Right cardiac atrium (tissue), 5 donors: ENCODE measurements at regions not wholly inside any gene's neighbourhood (a gene's known extent, or its start where the extent isn't known, plus 50 kb on each side); places are given as distances from the start of the nearest gene placed in this dataset.

Experiments
- ATAC-seq, 2 donors: fragments of 200-7000 bp; cut with Tn5 transposase; one replicate each; pipeline versions ENCODE4 v1.8.0 to v1.9.1; 2020; ENCODE audit warnings: moderate library complexity in 2 of 2, mild to moderate bottlenecking in 1 of 2
- DNase-seq, 3 donors: peaks; one replicate each; pipeline ENCODE4 v3.0.0-alpha.2; 2020
- H3K27ac ChIP-seq: one replicate; pipeline ENCODE4 v1.5.1; 2013; ENCODE audit warnings: mild to moderate bottlenecking, low read length, control low read depth, moderate library complexity
- H3K27me3 ChIP-seq: one replicate; pipeline ENCODE4 v1.6.1; 2013; ENCODE audit not compliant: control insufficient read depth, insufficient read depth
- H3K4me1 ChIP-seq: one replicate; pipeline ENCODE4 v1.6.1; 2013; ENCODE audit warnings: low read length; ENCODE audit not compliant: control insufficient read depth, insufficient read depth
- H3K4me3 ChIP-seq: one replicate; pipeline ENCODE4 v1.5.1; 2013; ENCODE audit warnings: low read length, control low read depth
- H3K9me3 ChIP-seq: one replicate; pipeline ENCODE4 v1.6.1; 2013; ENCODE audit warnings: low read length; ENCODE audit not compliant: control insufficient read depth
- WGBS: extraction: QIAGEN DNeasy Blood & Tissue Kit; methylation state at CpG from one replicate; pipeline ENCODE4 v1.1.7; 2013; 5-methylcytosine and 5-hydroxymethylcytosine counted together
- intact Hi-C, 4 donors: fragments of 100-400 bp; cut with DNase I; formaldehyde crosslinking; loops; one replicate each; pipeline versions ENCODE4 v1.11.0 to v1.14.0; 2022 to 2023
- donor health status: healthy with polysubstance abuse.
- donor health status: DM: no; HTN: yes; CAD: no.
- donor health status: DM: no; HTN: no; CAD: no.
- donor health status: DM: no; HTN: yes; CAD: no; lungs with severe emphysema.
- donor health status: DM: yes; HTN: yes; CAD: no.

DNA sequence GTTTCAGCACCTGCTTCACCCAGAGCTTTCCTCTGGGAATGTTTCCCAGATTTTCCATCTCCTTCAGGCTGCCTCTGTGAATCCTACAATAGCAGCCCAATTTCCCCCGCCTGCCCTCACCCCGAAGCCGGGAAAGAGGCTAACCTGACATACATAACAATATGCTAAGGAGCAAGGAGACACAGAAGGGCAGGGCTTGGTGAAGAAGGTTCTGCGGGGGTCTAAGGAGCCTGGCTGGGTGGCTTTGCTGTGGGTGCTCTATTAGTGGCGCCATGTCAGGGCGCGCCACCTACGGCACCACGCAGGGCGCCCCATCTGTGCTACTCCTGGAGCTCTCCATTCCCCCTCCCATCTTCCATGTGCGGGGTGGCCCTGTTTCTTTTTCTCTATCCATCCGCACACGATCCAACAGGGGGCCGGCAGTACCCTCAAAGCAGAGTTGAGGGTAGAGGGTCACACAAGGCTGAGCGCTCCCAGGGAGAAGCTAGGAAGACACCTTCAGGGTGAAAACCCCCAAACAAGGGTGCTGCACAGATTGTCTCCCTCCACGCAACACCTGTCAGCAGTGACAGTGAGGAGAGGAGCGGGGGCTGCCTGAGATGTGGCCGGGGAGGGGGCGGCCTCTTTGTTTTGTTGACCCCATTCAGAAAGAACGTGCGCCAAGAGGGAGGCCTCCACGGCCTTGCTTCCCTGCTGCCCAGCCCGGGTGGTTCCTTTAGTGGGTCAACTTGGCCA is 101.4 kb downstream of the PDCL3 start:
- ATAC-seq (no peak), DNase-seq (no peak)
- intact Hi-C loops: no loop called here
- Histone ChIP-seq H3K4me3 (no peak overlapping the region), H3K27me3 (no peaks in the 10 kb centered on the region), H3K27ac (no peak overlapping the region), H3K4me1 (no peaks in the 10 kb centered on the region), H3K9me3 (no peaks in the 10 kb centered on the region)
- WGBS: 93% methylated on average over 23 of the region's 23 CpGs

DNA sequence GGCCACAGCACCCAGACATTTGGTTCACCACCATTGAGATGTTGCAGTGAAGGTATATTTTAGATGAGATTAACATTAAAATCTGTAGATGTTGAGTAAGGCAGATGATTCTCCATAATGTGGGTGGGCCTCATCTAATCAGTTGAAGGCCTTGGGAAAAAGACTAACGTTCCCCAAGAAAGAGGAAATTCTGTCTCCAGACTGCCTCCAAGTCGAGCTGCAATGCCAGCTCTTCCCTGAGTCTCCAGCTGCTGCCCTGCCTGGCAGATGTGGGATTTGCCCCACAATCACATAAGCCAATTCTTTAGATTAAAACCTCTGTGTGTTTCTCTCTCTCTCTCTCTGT is 101.9 kb downstream of the PDCL3 start:
- intact Hi-C loops: no loop called here
- WGBS: 45% methylated on average over 2 of the region's 2 CpGs
- ATAC-seq (no peak), DNase-seq (no peak)
- Histone ChIP-seq H3K4me3 (no peak overlapping the region), H3K27ac (no peak overlapping the region), H3K4me1 (no peaks in the 10 kb centered on the region), H3K9me3 (no peaks in the 10 kb centered on the region), H3K27me3 (no peaks in the 10 kb centered on the region)

DNA sequence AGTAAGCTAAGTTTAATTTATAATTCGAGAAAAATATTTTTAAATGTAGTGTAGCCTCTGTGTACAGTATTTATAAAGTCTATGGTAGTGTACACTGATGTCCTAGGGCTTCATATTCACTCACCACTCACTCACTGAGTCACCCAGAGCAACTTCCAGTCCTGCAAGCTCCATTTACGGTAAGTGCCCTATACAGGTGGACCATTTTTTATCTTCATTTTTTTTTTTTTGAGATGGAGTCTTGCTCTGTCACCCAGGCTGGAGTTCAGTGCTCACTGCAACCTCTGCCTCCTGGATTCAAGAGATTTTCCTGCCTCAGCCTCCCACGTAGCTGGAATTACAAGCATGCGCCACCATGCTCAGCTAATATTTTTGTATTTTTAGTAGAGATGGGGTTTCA is 104.2 kb downstream of the PDCL3 start:
- no peaks in the 10 kb centered on the region for H3K4me1 ChIP-seq
- no peak for ATAC-seq
- H3K27me3 ChIP-seq: no peaks in the 10 kb centered on the region
- WGBS: 66% methylated on average over 4 of the region's 4 CpGs
- intact Hi-C loops: no loop called here
- H3K9me3 ChIP-seq: no peaks in the 10 kb centered on the region
- no peak for DNase-seq
- H3K27ac ChIP-seq: no peak overlapping the region
- H3K4me3 ChIP-seq: no peak overlapping the region

DNA sequence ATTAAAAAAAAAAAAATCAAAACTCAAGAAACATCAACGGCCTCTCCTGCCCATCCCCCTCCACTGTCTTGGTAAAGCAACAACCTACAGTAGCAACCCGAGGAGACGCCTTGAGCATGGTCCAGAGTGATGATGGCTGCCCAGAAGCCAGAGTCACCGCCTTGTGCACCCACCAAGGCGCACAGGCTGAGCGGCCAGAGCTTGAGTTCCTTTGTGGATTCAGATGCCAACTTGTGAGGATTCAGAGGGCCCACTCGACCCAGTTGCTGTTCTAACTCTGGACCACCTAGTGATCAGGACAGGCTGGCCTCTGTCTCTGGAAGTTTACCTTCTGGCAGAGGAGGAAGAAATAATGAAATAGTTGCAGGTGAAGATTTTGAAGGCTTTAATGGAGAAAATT is 105.0 kb downstream of the PDCL3 start:
- ATAC-seq: no peak
- H3K4me3 ChIP-seq: no peak overlapping the region
- intact Hi-C loops: no loop called here

DNA sequence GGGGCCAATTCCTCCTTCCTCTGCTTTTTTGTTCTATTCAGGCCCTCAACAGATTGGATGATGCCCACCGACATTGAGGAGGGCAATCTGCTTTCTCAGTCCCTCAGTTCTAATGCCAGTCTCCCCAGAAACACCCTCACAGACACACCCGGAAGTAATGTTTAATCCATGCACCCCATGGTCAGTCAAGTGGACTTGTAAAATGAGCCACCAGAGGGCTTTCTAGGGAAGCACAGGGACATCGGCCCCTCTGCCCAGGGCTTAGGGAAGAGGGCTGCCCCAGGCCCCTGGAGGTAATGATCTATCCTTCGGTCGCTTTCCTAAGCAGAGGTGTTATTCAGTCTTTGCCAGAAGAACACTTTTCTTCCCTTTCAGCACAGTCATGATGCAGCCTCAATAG is 107.4 kb downstream of the PDCL3 start:
- no peaks in the 10 kb centered on the region for H3K9me3 ChIP-seq
- no peak for ATAC-seq
- no peak overlapping the region for H3K4me3 ChIP-seq
- peaks cover 3% of the 10 kb centered on the region for H3K4me1 ChIP-seq
- no peak for DNase-seq
- no peak overlapping the region for H3K27ac ChIP-seq
- no peaks in the 10 kb centered on the region for H3K27me3 ChIP-seq
- intact Hi-C loops: no loop called here
- 91% methylated on average over 5 of the region's 5 CpGs for WGBS

More for the DNA sequence above, 105.0 kb downstream of the PDCL3 start:
- Histone ChIP-seq H3K27me3 (no peaks in the 10 kb centered on the region), H3K9me3 (no peaks in the 10 kb centered on the region), H3K4me1 (no peaks in the 10 kb centered on the region), H3K27ac (no peak overlapping the region)
- WGBS: 92% methylated on average over 7 of the region's 7 CpGs
- no peak for DNase-seq

DNA sequence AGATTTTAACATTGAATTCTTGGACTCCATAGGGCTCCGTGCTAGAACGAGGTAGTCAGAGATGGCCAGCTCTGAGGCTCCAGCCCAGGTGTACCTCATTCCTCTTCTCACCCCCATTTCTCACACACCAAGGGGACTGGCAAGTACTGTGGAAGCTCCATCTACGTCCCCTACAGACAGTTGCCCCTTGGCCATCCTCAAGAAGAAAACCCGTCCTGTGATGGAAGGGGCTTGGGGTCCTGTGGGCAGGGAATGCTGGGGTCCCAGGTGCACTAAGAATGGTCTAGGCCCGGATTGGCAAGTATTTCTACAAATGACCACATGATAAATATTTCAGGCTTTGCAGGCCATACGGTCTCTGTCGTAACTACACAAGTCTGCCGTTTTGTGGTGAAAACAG is 110.3 kb downstream of the PDCL3 start:
- H3K27ac ChIP-seq: no peak overlapping the region
- no peak for DNase-seq

DNA sequence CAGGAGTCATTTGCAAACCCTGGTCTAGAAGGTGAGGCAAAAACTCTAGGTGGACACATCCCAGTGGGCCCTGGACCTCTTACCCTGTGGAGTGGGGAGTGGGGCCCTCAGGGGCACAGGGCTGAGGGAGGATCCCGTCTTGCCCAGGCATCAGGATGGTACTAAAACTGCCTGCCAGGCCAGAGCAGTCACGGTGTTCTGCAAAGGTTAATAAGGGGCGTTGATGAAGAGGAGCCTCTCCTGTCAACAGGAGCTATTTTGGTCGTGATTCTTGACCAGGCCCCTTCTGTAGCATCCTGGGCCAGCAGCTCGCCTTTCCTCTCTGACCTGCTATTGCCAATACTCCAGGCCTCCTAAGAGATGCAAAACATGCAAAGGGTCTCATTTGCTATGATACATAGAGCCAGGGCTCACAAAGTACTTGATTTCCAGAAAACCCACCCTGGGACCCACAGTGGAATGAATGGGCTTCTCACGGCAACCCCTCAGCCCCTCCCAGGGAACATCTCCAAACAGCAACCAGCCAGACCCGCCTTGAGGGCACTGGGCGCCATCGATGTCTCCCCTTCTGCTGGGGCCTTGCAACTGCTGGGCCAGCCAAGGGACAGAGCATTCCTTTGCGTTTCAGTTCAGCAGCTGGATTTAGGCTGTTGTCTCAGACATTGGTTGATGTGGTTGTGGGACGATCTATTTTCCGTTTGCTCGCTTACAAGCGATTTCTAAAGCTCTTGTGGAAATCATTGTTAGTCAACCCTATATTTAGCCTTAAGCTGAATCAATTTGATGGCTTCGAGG is 111.1 kb downstream of the PDCL3 start:
- no peak overlapping the region for H3K4me3 ChIP-seq
- no peaks in the 10 kb centered on the region for H3K27me3 ChIP-seq
- peak in 1 of 3 donors; percentile 50 for DNase-seq
- no peaks in the 10 kb centered on the region for H3K9me3 ChIP-seq
- peak overlapping the region; percentile 54 for H3K27ac ChIP-seq
- H3K4me1 ChIP-seq: peaks cover 3% of the 10 kb centered on the region
- intact Hi-C loops: no loop called here
- WGBS: 48% methylated on average over 15 of the region's 15 CpGs
- ATAC-seq: peak; percentile 65 to 70

More for the DNA sequence above, 110.3 kb downstream of the PDCL3 start:
- H3K4me1 ChIP-seq: peaks cover 3% of the 10 kb centered on the region
- intact Hi-C loops: no loop called here
- no peak overlapping the region for H3K4me3 ChIP-seq
- no peaks in the 10 kb centered on the region for H3K9me3 ChIP-seq
- no peaks in the 10 kb centered on the region for H3K27me3 ChIP-seq
- no peak for ATAC-seq
- 91% methylated on average over 8 of the region's 8 CpGs for WGBS

DNA sequence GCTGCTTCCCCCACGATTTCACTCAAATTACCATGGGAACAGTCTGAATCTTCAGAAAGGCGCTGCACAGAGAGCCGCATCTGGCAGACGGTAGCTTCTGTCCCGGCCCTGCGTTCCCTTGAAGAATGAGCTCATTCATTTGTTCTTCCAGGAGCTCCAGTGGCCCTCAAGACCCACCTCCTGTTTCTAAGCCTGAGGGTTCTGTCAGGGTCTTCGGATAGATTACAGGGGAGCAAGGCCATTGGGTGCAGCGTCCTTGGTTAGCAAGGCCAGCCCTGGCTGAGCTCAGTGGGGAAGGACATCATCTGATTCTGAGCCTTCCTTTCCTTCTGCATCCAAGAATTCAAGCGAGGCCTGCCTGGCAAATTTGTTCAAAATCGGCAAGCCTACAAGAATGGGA is 111.9 kb downstream of the PDCL3 start:
- intact Hi-C loops: no loop called here
- 62% methylated on average over 10 of the region's 10 CpGs for WGBS

DNA sequence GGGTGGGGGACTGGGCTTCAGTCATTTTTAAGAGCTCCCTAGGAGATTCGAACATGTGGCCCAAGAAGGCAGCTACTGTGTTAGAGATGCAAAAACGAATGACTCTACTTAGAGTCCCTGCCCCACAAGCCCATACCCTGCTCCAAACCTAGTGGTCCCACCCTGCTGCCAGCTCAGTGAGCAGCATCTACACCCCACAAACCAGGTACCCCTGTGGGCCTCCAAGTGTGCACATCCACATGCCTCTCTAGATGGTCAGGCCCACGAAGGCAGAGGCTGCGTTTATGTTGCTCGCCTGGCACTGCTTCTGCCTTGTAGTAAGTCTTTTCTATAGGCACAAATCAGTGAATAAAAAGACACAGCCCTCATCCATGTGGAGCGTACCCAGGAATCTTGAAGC is 112.6 kb downstream of the PDCL3 start:
- no peak for ATAC-seq
- Histone ChIP-seq H3K4me1 (peaks cover 3% of the 10 kb centered on the region), H3K4me3 (no peak overlapping the region), H3K27me3 (no peaks in the 10 kb centered on the region), H3K27ac (no peak overlapping the region), H3K9me3 (no peaks in the 10 kb centered on the region)
- DNase-seq: no peak
- 78% methylated on average over 6 of the region's 6 CpGs for WGBS
- intact Hi-C loops: no loop called here

More for the DNA sequence above, 111.9 kb downstream of the PDCL3 start:
- DNase-seq (no peak), ATAC-seq (no peak)
- H3K27me3 ChIP-seq: no peaks in the 10 kb centered on the region
- H3K27ac ChIP-seq: no peak overlapping the region
- no peak overlapping the region for H3K4me3 ChIP-seq
- H3K9me3 ChIP-seq: no peaks in the 10 kb centered on the region
- H3K4me1 ChIP-seq: peaks cover 3% of the 10 kb centered on the region

DNA sequence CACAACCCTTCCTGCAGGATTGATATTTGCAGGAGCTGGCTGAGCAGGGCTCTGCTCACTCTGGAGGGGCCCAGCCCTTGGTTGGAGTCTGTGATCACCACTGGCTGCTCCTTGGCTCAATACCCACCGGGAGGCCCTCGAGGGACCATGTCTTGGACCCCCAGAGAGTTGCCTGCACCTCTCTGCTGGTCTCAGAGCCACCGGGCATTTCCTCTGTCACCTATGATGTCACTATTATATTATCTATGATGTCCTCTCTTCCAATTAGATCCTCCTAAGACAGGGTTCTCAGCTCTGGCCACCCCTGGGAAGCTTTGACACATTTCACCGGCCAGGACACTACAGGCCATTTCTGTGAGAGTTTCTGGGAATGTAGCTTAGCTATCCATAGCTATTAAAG is 113.1 kb downstream of the PDCL3 start:
- 91% methylated on average over 4 of the region's 4 CpGs for WGBS
- DNase-seq: no peak
- intact Hi-C loops: no loop called here
- no peaks in the 10 kb centered on the region for H3K27me3 ChIP-seq
- no peak for ATAC-seq
- H3K4me1 ChIP-seq: peaks cover 3% of the 10 kb centered on the region
- H3K4me3 ChIP-seq: no peak overlapping the region
- H3K9me3 ChIP-seq: no peaks in the 10 kb centered on the region
- no peak overlapping the region for H3K27ac ChIP-seq

DNA sequence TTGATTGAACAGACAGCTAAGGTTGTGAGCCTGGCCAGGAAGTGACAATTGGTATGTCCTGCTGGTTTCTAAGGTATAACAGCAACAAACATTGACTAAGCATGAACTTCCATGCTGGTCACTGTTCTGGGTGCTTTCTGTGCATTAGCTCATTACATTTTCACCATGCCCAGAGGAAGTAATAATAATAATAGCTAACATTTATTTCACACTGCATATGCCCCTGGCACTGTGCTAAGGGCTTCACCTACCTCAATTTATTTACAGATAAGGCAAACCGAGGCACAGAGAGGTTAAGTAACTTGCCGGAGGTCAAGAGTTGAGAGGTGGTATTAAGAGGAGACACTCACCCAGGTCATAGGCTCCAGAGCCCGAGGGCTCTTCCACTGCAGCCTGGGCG is 113.6 kb downstream of the PDCL3 start:
- Histone ChIP-seq H3K4me3 (no peak overlapping the region), H3K27me3 (no peaks in the 10 kb centered on the region), H3K9me3 (no peaks in the 10 kb centered on the region), H3K27ac (no peak overlapping the region), H3K4me1 (peaks cover 3% of the 10 kb centered on the region)
- ATAC-seq (no peak), DNase-seq (no peak)
- WGBS: 94% methylated on average over 4 of the region's 4 CpGs
- intact Hi-C loops: no loop called here
